HAP-1 (cell line): ENCODE measurements at regions not wholly inside any gene's neighbourhood (a gene's known extent, or its start where the extent isn't known, plus 50 kb on each side); places are given as distances from the start of the nearest gene placed in this dataset.

Source experiments
- DNase-seq, 2 experiments: peaks; one replicate each; pipeline ENCODE4 v3.0.0-alpha.2; 2016 to 2020; ENCODE audit warnings: low spot score in 2 of 2
- H3K27me3 ChIP-seq: fragments of 250-450 bp; sonication (Bioruptor Pico); 2 replicates; pipeline ENCODE4 v1.5.1; 2020; ENCODE audit warnings: low read depth, mild to moderate bottlenecking, moderate library complexity
- H3K36me3 ChIP-seq: fragments of 250-450 bp; sonication (Bioruptor Pico); replicated peaks from 2 replicates; pipeline ENCODE4 v1.5.1; 2020; ENCODE audit warnings: mild to moderate bottlenecking
- H3K4me1 ChIP-seq: fragments of 250-450 bp; sonication (Bioruptor Pico); 2 replicates; pipeline ENCODE4 v1.5.1; 2020; ENCODE audit warnings: mild to moderate bottlenecking
- H3K4me3 ChIP-seq: fragments of 250-450 bp; sonication (Bioruptor Pico); 2 replicates; pipeline ENCODE4 v1.5.1; 2020; ENCODE audit warnings: mild to moderate bottlenecking, moderate library complexity
- H3K9me3 ChIP-seq: fragments of 250-450 bp; sonication (Bioruptor Pico); 2 replicates; pipeline ENCODE4 v1.5.1; 2020; ENCODE audit warnings: mild to moderate bottlenecking, moderate library complexity
- in situ Hi-C: fragments of 300-500 bp; cut with MboI; formaldehyde crosslinking; loops from 3 replicates; pipeline ENCODE4 v1.14.3; 2020; ENCODE audit warnings: low sequenced_read_pairs, inconsistent platforms, mixed read lengths

DNA sequence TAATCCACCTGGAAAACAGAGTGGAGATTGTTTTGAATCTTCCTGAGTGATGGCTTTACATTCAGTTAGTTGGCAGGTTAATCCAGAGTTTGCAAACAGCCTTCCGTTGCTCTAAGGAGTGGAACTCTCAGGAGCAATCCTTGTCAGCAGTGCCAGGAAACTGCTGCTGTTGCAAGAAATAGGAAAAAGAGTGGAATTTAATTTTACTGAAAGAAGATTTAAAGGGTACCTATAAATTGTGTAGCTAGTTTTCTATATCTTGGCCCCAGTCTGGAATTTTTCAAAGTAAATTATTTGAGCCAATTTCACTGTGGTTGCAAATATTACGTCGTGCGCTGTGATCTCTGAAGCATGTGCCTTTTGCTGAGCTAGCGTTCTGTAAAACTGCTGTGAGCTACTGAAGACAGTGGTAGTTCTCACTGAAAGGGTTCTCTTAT, 55.5 kb upstream of the SLC5A12 start:
- in situ Hi-C loops: no loop called here
- no peak for DNase-seq
- no peaks in the 10 kb centered on the region for H3K27me3 ChIP-seq
- no peaks in the 10 kb centered on the region for H3K4me1 ChIP-seq
- no peak overlapping the region for H3K4me3 ChIP-seq
- H3K9me3 ChIP-seq: no peaks in the 10 kb centered on the region
- no peaks in the 10 kb centered on the region for H3K36me3 ChIP-seq

DNA sequence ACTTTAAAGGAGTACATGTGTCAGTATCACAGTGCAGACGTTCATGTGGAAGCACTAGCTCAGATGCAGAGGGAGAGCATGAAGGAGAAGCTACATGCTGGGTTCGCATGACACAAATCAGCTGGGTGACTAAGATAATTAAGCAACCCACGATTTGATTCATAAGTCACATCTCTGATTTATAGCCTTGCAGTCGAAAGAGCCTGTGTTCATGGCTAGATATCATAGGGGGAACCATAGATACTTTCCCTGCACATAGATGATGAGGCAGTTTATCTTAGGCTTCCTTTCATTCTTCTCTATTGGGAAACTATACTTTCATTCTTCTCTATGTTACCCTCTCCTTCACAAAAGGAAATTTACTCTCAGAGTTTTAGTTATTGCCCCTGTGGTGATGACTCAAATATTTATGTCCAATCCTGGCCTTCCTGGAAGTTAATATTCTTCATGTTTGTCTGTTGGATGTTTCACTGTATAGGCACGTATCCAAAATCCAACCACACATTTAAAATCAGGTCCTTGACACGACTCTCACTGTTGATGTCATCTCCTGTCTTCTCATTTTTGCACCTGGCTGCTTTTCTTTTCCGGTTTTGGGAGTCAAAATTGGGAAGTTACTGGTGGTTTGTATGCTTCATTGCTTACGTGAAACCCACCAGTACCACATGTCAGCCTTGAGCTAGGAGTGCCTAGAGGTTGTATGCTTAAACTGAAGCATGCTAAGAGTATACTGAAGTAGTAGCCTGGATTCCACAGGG, 56.3 kb upstream of the SLC5A12 start:
- H3K27me3 ChIP-seq: no peaks in the 10 kb centered on the region
- H3K36me3 ChIP-seq: no peaks in the 10 kb centered on the region
- H3K4me1 ChIP-seq: no peaks in the 10 kb centered on the region
- in situ Hi-C loops: no loop called here
- DNase-seq: no peak
- no peak overlapping the region for H3K4me3 ChIP-seq
- H3K9me3 ChIP-seq: no peaks in the 10 kb centered on the region

DNA sequence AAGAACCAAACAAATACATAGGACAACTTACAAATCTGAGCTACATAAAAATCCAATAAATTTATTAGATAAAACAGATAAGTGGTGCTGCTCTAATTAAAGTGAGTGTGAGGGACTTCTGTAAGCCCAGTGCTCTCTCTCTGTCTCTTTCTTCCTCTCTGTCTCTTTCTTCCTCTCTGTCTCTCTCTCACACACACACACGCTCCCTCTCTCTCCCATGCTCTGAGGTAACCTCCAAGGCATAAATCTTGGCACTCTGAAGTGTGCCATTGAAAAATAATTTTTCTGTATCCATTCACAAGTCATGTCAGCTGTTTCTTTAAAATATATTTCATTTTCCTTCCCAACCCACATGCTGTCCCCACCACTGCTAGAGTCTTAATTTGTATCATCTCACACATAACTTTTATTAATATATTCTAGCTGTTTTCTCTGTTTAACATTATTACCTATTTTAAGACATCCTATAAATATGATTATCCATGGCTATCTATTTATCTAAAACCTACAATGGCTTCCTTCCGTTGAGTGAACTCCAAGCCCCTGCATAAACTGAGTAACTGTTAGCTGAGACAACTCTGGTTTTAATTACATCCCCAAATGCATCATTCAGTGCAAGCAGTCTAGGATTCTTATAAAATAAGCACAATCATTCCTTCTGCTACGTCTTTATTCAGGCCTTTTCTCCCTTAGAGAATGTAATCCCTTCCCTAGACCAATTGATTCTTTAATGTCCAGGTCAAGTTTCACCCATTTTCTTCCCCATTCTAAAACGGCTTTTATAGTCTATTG, 57.4 kb upstream of the SLC5A12 start:
- in situ Hi-C loops: no loop called here
- Histone ChIP-seq H3K9me3 (no peaks in the 10 kb centered on the region), H3K36me3 (no peaks in the 10 kb centered on the region), H3K4me3 (no peak overlapping the region), H3K4me1 (no peaks in the 10 kb centered on the region), H3K27me3 (no peaks in the 10 kb centered on the region)
- no peak for DNase-seq

DNA sequence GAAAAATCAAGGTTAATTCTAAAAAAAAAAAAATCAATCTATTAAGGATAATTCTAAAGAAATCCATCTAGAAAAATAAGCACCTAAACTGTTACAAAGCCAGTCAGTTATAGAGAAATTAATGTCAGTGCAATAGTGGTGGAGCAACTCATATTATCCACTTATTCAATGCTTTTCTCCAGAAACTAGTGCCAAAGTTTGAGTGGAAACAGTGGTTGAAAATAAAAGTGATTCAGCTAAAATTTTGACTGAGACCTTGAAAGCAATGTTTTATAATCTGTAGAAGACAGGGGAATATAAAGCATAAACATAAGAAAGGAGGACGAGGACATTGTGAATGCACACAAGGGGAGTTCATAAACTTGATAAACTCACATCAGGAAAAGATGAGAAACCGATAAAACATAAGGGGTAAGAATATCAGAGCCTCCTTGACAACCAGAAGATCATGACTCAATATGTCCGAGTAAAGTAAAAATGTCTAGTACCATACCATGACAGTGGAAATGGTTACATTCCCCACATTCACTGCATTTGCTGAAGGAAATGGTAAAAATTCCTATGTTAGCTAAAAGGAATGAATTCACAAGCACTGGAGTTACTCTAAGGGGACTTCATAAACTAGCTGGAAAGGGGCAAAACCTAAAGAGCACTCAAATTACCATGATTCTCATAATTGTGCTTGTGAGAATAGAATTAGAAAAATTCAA, 58.7 kb upstream of the SLC5A12 start:
- no peak for DNase-seq
- Histone ChIP-seq H3K27me3 (no peaks in the 10 kb centered on the region), H3K36me3 (no peaks in the 10 kb centered on the region), H3K4me1 (no peaks in the 10 kb centered on the region), H3K4me3 (no peak overlapping the region), H3K9me3 (no peaks in the 10 kb centered on the region)
- in situ Hi-C loops: no loop called here

DNA sequence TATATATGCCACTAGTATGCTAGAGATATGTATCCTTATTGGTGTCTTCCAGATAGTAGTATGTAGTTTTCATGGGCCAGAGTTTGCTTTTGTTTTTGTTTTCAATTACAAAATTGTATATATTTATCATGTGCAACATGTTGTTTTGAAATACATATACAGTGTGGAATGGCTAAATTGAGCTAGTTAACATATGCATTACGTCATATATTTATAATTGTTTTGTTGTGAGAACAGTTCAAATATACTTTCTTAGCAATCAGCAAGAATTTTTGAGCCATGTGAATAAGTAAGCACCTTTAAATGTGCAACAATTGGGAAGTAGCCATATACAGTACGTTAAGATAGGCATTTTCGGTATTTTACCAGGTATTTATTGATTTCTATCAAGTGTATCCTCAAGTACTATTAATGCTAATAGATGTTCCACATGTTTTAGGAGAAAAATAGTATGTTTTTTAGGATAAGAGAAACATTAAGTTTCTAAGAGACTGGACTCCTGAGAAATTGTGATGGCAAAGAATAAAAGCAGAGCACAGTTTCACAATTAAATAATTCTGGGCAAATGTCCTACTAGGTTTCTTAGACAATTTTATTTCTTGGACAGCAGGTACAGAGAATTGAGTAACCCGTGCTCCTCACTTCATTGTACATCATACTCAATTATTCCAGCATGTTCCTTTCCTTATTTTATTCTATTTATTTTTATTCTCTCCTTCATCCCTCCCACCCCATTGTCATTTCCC, 60.5 kb upstream of the SLC5A12 start:
- H3K4me1 ChIP-seq: no peaks in the 10 kb centered on the region
- no peak for DNase-seq
- no peaks in the 10 kb centered on the region for H3K9me3 ChIP-seq
- H3K4me3 ChIP-seq: no peak overlapping the region
- no peaks in the 10 kb centered on the region for H3K27me3 ChIP-seq
- in situ Hi-C loops: no loop called here
- H3K36me3 ChIP-seq: no peaks in the 10 kb centered on the region

DNA sequence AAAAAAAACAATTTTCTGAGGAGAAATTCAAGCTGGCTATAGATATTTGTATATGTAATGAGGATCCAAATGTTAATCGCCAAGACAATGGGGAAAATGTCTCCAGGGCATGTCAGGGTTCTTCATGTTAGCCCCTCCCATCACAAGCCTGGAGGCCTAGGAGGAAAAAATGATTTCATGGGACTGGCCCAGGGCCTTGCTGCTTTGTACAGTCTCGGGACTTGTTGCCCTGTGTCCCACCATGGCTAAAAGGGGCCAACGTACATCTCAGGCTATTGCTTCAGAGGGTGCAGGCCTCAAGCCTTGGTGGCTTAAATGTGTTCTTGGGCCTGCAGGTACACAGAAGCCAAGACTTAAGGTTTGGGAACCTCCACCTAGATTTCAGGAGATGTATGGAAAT, 62.1 kb upstream of the SLC5A12 start:
- DNase-seq: peak in 1 of 2 experiments; percentile 6
- in situ Hi-C loops: no loop called here
- Histone ChIP-seq H3K36me3 (no peaks in the 10 kb centered on the region), H3K4me1 (no peaks in the 10 kb centered on the region), H3K4me3 (no peak overlapping the region), H3K9me3 (no peaks in the 10 kb centered on the region), H3K27me3 (no peaks in the 10 kb centered on the region)

DNA sequence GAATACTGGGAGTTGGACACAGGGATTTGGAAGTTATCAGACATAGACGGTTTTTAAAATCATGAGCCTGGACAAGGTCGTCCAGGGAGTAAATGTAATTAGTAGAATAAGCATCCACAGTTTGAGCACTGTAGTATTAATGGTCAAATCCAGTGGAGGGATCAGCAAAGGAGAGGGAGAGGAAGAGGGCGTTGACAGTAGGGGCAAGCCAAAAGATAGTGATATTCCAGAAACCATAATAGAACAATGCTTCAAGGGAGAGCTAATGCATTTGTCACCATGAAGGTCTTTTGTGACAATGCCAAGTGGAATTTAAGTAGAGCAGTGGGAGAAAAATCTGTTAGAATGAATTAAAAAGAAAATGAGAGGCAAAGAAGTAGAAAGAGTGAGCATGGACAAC, 68.9 kb upstream of the SLC5A12 start:
- no peaks in the 10 kb centered on the region for H3K27me3 ChIP-seq

DNA sequence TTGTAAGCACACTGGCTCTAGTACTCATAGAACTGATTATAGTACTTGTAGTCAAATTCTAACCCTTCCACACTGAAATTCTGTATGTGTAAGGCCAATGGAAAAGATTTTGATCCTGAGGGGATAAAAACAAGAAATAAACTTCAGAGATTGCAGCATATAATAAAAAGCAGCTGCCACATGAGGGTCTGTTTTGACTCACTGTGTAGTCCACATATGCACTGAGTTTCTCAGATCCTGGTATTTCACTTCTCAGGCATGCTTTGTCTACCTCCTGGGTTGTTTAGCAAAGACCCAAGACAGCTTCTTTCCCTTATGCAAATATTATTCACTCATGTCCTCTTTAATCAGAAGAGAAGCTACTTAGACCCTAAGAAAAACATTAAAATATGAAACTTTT, 71.1 kb upstream of the SLC5A12 start:
- H3K9me3 ChIP-seq: no peaks in the 10 kb centered on the region
- in situ Hi-C loops: no loop called here
- H3K27me3 ChIP-seq: no peaks in the 10 kb centered on the region

More for the DNA sequence above, 68.9 kb upstream of the SLC5A12 start:
- no peaks in the 10 kb centered on the region for H3K9me3 ChIP-seq
- no peaks in the 10 kb centered on the region for H3K36me3 ChIP-seq
- no peaks in the 10 kb centered on the region for H3K4me1 ChIP-seq
- in situ Hi-C loops: no loop called here
- DNase-seq: no peak
- H3K4me3 ChIP-seq: no peak overlapping the region

DNA sequence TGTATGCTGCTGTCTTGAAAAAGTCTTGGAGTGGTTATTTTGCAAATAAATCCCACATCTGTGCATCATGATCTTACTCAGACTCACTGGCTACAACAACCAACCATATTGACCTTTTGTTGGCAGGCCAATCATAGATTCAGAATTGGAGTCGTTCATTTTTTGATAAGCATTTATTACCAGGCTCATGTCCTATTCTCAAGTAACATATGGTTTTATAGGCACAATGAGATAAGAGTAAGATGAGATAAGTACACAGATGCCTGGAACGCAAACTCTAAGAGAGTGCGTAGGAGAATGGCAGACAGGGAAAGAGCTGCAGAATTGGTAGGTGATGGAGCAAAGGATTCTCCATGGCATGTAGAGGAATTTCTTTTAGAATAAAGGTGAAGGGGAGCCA, 71.6 kb upstream of the SLC5A12 start:
- in situ Hi-C loops: no loop called here
- H3K36me3 ChIP-seq: no peaks in the 10 kb centered on the region
- H3K9me3 ChIP-seq: no peaks in the 10 kb centered on the region
- H3K4me3 ChIP-seq: no peak overlapping the region
- H3K4me1 ChIP-seq: no peaks in the 10 kb centered on the region
- no peaks in the 10 kb centered on the region for H3K27me3 ChIP-seq
- no peak for DNase-seq

More for the DNA sequence above, 71.1 kb upstream of the SLC5A12 start:
- no peak for DNase-seq
- no peaks in the 10 kb centered on the region for H3K4me1 ChIP-seq
- H3K4me3 ChIP-seq: no peak overlapping the region
- no peaks in the 10 kb centered on the region for H3K36me3 ChIP-seq

DNA sequence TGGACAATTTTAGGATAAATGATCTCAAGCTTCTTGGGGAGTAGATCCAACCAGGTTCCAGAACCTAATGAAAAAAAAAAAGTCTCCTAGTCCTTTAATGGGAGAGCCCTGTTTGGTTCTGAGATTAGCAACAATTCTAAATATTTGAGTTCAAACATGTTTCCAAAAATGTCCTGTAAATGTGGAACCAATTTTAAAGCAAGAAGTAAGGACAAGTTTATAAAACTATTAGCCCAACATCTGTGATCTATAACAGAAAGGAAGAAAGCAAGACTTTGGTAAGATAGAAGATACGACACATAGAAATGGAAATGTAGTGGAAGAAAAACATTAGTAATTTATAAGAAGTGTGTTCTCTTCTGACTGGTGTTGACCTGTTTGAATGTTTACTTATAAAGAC, 79.7 kb upstream of the SLC5A12 start:
- in situ Hi-C loops: no loop called here
- DNase-seq: no peak
- H3K4me1 ChIP-seq: no peaks in the 10 kb centered on the region

DNA sequence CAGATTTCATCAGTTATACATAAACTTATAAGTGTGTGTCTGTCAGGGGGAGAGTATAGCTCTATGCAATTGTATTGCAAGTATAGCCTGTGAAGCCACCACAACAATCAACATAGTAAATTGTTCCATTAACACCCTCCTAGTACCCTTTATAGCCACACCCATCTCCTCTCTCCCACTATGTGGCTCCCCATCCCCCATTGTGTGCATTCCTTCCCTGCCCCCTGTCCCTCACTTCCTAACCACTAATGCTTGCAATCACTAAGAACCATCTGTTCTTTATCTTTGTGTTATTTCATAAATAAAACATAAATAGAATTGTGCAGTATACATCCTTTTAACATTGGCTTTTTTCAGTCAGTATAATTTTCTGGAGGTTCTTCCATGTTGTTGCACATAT, 83.1 kb upstream of the SLC5A12 start:
- no peaks in the 10 kb centered on the region for H3K36me3 ChIP-seq
- H3K27me3 ChIP-seq: no peaks in the 10 kb centered on the region
- H3K4me3 ChIP-seq: no peak overlapping the region
- no peak for DNase-seq
- no peaks in the 10 kb centered on the region for H3K9me3 ChIP-seq
- in situ Hi-C loops: no loop called here
- H3K4me1 ChIP-seq: no peaks in the 10 kb centered on the region

More for the DNA sequence above, 79.7 kb upstream of the SLC5A12 start:
- Histone ChIP-seq H3K27me3 (no peaks in the 10 kb centered on the region), H3K36me3 (no peaks in the 10 kb centered on the region), H3K4me3 (no peak overlapping the region), H3K9me3 (no peaks in the 10 kb centered on the region)

DNA sequence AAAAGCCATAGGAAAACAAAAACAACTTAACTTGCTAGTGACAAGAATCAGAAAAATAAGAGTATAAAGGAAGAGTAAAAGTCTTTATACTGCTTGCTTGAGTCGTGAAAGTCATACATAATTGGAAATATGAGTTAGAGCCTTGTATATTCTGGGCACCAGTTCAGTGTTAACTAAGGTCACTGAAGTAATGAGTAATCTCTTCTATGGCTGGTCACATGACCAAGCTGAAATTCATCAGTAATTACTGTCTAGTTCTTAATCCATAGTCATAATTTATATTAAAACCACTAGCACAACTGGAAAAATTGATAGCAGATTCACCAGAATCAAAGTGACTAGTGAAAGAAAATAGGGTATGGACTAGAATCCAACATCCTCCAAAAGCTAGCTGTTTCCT, 84.4 kb upstream of the SLC5A12 start:
- no peaks in the 10 kb centered on the region for H3K4me1 ChIP-seq
- H3K27me3 ChIP-seq: no peaks in the 10 kb centered on the region
- in situ Hi-C loops: no loop called here
- H3K36me3 ChIP-seq: no peaks in the 10 kb centered on the region
- DNase-seq: no peak
- H3K9me3 ChIP-seq: no peaks in the 10 kb centered on the region
- H3K4me3 ChIP-seq: no peak overlapping the region

DNA sequence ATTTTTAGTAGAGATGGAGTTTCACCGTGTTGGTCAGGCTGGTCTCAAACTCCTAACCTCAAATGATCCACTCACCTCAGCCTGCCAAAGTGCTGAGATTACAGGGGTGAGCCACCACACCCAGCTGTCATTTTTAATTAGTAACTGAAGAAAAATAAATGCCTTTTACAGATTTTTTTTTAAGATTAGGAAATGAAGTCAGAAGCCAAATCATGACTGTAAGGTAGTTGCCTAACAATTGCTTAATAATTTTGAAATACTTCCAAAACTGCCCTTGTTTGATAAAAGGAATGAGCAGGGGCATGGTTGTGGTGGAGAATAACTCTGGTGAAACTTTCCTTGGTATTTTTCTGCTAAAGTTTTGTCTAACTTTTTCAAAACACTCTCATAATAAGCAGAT, 98.9 kb upstream of the SLC5A12 start:
- in situ Hi-C loops: no loop called here
- Histone ChIP-seq H3K36me3 (no peaks in the 10 kb centered on the region), H3K4me1 (no peaks in the 10 kb centered on the region), H3K4me3 (no peak overlapping the region), H3K27me3 (0 out of 2 replicates have a peak, but pooled peaks cover 3% of the 10 kb centered on the region), H3K9me3 (no peaks in the 10 kb centered on the region; the same call in 1 of the 2 replicates)
- no peak for DNase-seq
